Tibial nerve (tissue), 3 donors: ENCODE measurements at regions not wholly inside any gene's neighbourhood (a gene's known extent, or its start where the extent isn't known, plus 50 kb on each side); places are given as distances from the start of the nearest gene placed in this dataset.

ENCODE experiments used
- POLR2A ChIP-seq, 2 donors: fragments of 450-650 bp; IDR thresholded peaks; one replicate each; pipeline ENCODE4 v1.6.1; 2017; ENCODE audit warnings: antibody characterized with exemption in 2 of 2, mild to moderate bottlenecking in 2 of 2, moderate library complexity in 2 of 2
- TF ChIP-seq, protein P1 (sequence below), 5 experiments: fragments of 200-600 bp in 3 of 5; fragments of 450-650 bp in 2 of 5; sonication (generic) in 3 of 5; IDR thresholded peaks; one replicate each; pipeline ENCODE4 v1.5.1; 2016 to 2019; ENCODE audit warnings: antibody characterized with exemption in 5 of 5, mild to moderate bottlenecking in 3 of 5, moderate library complexity in 2 of 5

- TF ChIP-seq, protein P1, sequence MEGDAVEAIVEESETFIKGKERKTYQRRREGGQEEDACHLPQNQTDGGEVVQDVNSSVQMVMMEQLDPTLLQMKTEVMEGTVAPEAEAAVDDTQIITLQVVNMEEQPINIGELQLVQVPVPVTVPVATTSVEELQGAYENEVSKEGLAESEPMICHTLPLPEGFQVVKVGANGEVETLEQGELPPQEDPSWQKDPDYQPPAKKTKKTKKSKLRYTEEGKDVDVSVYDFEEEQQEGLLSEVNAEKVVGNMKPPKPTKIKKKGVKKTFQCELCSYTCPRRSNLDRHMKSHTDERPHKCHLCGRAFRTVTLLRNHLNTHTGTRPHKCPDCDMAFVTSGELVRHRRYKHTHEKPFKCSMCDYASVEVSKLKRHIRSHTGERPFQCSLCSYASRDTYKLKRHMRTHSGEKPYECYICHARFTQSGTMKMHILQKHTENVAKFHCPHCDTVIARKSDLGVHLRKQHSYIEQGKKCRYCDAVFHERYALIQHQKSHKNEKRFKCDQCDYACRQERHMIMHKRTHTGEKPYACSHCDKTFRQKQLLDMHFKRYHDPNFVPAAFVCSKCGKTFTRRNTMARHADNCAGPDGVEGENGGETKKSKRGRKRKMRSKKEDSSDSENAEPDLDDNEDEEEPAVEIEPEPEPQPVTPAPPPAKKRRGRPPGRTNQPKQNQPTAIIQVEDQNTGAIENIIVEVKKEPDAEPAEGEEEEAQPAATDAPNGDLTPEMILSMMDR (IDR thresholded peaks at IDR 0.05) = peak in 1 of 5 experiments; percentile 16
- no peak for TF ChIP-seq POLR2A (IDR thresholded peaks at IDR 0.05)
Measured at GRCh38 chr2:223247136-223247535, 195.1 kb downstream of the KCNE4 start.
